Colonic mucosa (tissue), 4 donors: ENCODE measurements at regions not wholly inside any gene's neighbourhood (a gene's known extent, or its start where the extent isn't known, plus 50 kb on each side); places are given as distances from the start of the nearest gene placed in this dataset.
"Not testable (repeated sequence)": the region's sequence is repeated elsewhere in the genome, so short reads cannot be mapped to it uniquely, and the experiment has no call there.

Experiments used
- DNase-seq: peaks from one replicate; pipeline ENCODE4 v3.0.0-alpha.2; 2020
- H3K27ac ChIP-seq: fragments of 200-600 bp; one replicate; pipeline ENCODE4 v1.8.0; 2021
- H3K27me3 ChIP-seq: fragments of 200-600 bp; one replicate; pipeline ENCODE4 v1.8.0; 2021
- H3K36me3 ChIP-seq: fragments of 200-600 bp; one replicate; pipeline ENCODE4 v1.8.0; 2021
- H3K4me1 ChIP-seq: fragments of 200-600 bp; one replicate; pipeline ENCODE4 v1.8.0; 2021; ENCODE audit warnings: mild to moderate bottlenecking
- H3K4me3 ChIP-seq: fragments of 200-600 bp; one replicate; pipeline ENCODE4 v1.8.0; 2021
- H3K9ac ChIP-seq, 2 donors: one replicate each; pipeline ENCODE4 v1.7.0; 2013; ENCODE audit warnings: control low read depth in 2 of 2, low read depth in 2 of 2, low read length in 2 of 2
- H3K9me3 ChIP-seq: fragments of 200-600 bp; one replicate; pipeline ENCODE4 v1.8.0; 2021
- CTCF ChIP-seq: fragments of 200-600 bp; IDR thresholded peaks from one replicate; pipeline ENCODE4 v1.8.0; 2022; ENCODE audit warnings: antibody characterized with exemption, mild to moderate bottlenecking
- intact Hi-C: fragments of 100-400 bp; cut with DNase I; formaldehyde crosslinking; loops from one replicate; pipeline ENCODE4 v1.14.1; 2022
- donor health status: healthy.
- donor health status: DM: no; HTN: no; CAD: no.
- donor health status: DM: no; HTN: no; CAD: no.

GRCh38 chr2:236353594-236353942, 89.4 kb upstream of the ASB18 start:
- H3K9ac ChIP-seq = no peak overlapping the region
- no peaks in the 10 kb centered on the region for H3K9me3 ChIP-seq
- no peak for TF ChIP-seq CTCF
- H3K27me3 ChIP-seq = no peaks in the 10 kb centered on the region
- H3K4me1 ChIP-seq = no peaks in the 10 kb centered on the region
- H3K27ac ChIP-seq = no peak overlapping the region
- intact Hi-C loops = loop anchor here (5.0 kb wide), 1 partner anchor 719 kb away; no protein-coding TSS in a partner anchor
- no peak overlapping the region for H3K4me3 ChIP-seq
- no peaks in the 10 kb centered on the region for H3K36me3 ChIP-seq
- no peak for DNase-seq

GRCh38 chr2:236354056-236354940, 90.1 kb upstream of the ASB18 start:
- Histone ChIP-seq H3K4me1 (no peaks in the 10 kb centered on the region), H3K9ac (no peak overlapping the region), H3K36me3 (no peaks in the 10 kb centered on the region), H3K9me3 (no peaks in the 10 kb centered on the region), H3K27me3 (no peaks in the 10 kb centered on the region), H3K4me3 (no peak overlapping the region), H3K27ac (no peak overlapping the region)
- intact Hi-C loops = loop anchor here (5.0 kb wide), 1 partner anchor 718 kb away; no protein-coding TSS in a partner anchor
- DNase-seq = no peak
- TF ChIP-seq CTCF = no peak

- no peak for DNase-seq
- Histone ChIP-seq H3K36me3 (no peaks in the 10 kb centered on the region), H3K4me1 (no peaks in the 10 kb centered on the region), H3K27me3 (no peaks in the 10 kb centered on the region), H3K9ac (no peak overlapping the region), H3K9me3 (no peaks in the 10 kb centered on the region), H3K27ac (no peak overlapping the region), H3K4me3 (no peak overlapping the region)
- intact Hi-C loops = loop anchor here (5.0 kb wide), 1 partner anchor 717 kb away; no protein-coding TSS in a partner anchor
- no peak for TF ChIP-seq CTCF
Observed at GRCh38 chr2:236354973-236355595, 90.9 kb upstream of the ASB18 start.

GRCh38 chr2:236355911-236356310, 91.7 kb upstream of the ASB18 start:
- H3K9me3 ChIP-seq = no peaks in the 10 kb centered on the region
- no peak for DNase-seq

GRCh38 chr2:236356321-236356720, 92.1 kb upstream of the ASB18 start:
- DNase-seq, H3K9me3 ChIP-seq, H3K4me3 ChIP-seq, H3K27me3 ChIP-seq, H3K36me3 ChIP-seq, H3K9ac ChIP-seq, intact Hi-C loops, H3K27ac ChIP-seq, H3K4me1 ChIP-seq: not testable (repeated sequence)

More at GRCh38 chr2:236355911-236356310, 91.7 kb upstream of the ASB18 start:
- H3K9ac ChIP-seq = no peak overlapping the region
- no peak overlapping the region for H3K4me3 ChIP-seq
- no peak overlapping the region for H3K27ac ChIP-seq
- intact Hi-C loops = no loop called here
- TF ChIP-seq CTCF = no peak
- no peaks in the 10 kb centered on the region for H3K27me3 ChIP-seq
- H3K36me3 ChIP-seq = no peaks in the 10 kb centered on the region
- no peaks in the 10 kb centered on the region for H3K4me1 ChIP-seq

GRCh38 chr2:236358482-236358881, 94.3 kb upstream of the ASB18 start:
- H3K4me1 ChIP-seq, DNase-seq, H3K27me3 ChIP-seq, H3K9me3 ChIP-seq, H3K36me3 ChIP-seq, intact Hi-C loops, H3K27ac ChIP-seq, H3K9ac ChIP-seq, H3K4me3 ChIP-seq: not testable (repeated sequence)
